Colon (tissue), 2 donors: ENCODE measurements at regions not wholly inside any gene's neighbourhood (a gene's known extent, or its start where the extent isn't known, plus 50 kb on each side); places are given as distances from the start of the nearest gene placed in this dataset.
"Not testable (repeated sequence)": the region's sequence is repeated elsewhere in the genome, so short reads cannot be mapped to it uniquely, and the experiment has no call there.

ENCODE experiments used
- FAIRE-seq: peaks from 2 replicates; lab custom pipeline; 2012; peaks lifted over from hg19 to GRCh38; lab: Jason Lieb, UNC
- donor health status: control.
- donor health status: control.

- FAIRE-seq = no peak
These were observed 372.2 kb downstream of the MRPL39 start for GRCh38 chr21:25234857-25235801.

GRCh38 chr21:25220954-25221353 lies 386.3 kb downstream of the MRPL39 start:
- no peak for FAIRE-seq

DNA sequence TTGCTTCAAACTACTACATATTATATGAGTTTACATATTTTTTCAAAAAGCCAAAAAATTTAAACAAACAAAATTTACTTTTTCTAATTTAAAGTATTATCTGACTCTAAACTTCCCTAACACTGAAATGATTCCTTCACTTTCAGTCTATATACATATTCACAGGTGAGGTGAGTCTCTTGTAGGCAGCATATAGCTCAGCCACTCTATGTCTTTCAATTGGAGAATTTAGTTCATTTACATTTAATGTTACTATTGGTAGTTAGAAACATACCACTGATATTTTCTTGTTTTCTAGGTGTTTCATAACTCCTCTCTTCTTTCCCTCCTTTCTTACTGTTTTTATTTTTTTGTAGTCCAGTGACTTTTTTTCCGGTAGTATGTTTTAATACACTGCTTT lies 387.1 kb downstream of the MRPL39 start:
- FAIRE-seq = no peak

- no peak for FAIRE-seq
These were observed 391.4 kb downstream of the MRPL39 start for GRCh38 chr21:25215698-25216384.

DNA sequence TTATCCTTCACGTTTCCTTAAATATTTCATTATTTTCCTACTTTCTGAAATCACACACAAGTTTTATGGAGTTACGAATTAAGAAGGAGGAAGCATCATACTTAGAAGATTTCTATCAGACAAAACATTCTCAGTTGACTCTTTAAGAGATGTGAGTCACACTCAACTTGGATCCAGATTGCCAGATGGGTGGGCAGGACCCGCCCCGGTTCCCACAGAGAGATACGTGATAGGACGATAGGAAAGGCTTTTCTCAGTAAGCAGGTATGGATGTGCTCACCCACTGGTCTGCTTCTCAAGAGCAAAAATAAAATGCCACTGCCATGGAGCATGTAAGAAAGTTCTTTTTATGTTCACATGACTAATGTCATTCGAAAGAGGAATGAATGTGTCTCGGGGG lies 392.6 kb downstream of the MRPL39 start:
- FAIRE-seq = no peak

DNA sequence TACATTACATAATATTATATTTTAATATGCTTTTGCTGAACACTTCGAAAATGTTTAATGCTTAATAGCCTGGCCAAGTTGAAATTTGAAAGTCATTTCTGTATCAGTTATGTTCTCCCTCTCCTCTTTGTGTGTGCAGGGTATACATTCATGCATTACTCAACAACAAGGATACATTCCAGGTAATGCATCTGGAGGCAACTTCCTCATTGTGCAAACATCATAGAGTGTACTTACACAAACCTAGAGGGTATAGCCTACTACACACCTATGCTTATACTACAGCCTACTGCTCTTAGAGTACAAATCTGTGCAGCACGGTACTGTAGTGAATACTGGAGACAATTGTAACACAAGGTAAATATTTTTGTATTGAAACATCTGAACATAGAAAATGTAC lies 407.3 kb downstream of the MRPL39 start:
- FAIRE-seq = no peak

DNA sequence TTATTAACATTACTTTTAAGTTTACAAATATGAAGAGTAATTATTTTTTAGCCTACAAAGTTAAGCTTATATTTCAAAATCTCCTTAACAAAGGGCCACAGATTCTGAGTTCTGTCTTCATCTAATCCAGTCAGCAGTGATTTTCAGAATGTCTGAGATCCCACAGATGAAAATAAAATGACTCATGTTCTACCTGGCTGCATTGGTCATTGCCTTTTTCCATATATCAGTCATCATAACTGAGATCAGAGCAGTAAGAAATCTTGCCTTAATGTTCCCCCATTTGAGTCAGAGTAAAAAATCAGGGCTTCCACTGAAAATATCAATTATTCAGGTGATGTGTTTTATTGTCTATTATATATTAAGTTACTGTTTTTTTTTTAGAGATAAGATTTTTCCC lies 416.1 kb downstream of the MRPL39 start:
- no peak for FAIRE-seq

DNA sequence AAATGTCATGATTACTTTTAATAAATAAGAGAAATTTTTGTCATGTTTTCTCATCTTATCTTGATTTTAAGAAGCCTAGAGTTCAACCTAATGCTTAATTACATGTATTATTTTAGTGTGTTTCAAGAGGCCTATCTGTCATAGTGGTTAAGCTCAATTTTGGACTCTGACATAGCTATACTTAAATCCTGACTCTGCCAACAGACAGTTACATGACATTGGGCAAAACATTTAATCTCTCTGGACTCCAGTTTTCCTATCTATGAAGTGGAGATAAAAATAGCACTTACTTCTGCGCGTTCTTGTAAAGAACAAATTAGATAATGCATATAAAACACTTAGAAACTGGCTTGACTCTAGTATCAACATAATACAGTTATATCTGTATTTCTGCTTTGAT lies 417.8 kb downstream of the MRPL39 start:
- no peak for FAIRE-seq

GRCh38 chr21:25188677-25189079 lies 418.6 kb downstream of the MRPL39 start:
- FAIRE-seq = no peak

- FAIRE-seq = no peak
These were observed 421.0 kb downstream of the MRPL39 start for GRCh38 chr21:25186273-25186672.

GRCh38 chr21:25183577-25183976 lies 423.7 kb downstream of the MRPL39 start:
- no peak for FAIRE-seq

- not testable (repeated sequence) for FAIRE-seq
These were observed 425.6 kb downstream of the MRPL39 start for GRCh38 chr21:25181690-25182089.

DNA sequence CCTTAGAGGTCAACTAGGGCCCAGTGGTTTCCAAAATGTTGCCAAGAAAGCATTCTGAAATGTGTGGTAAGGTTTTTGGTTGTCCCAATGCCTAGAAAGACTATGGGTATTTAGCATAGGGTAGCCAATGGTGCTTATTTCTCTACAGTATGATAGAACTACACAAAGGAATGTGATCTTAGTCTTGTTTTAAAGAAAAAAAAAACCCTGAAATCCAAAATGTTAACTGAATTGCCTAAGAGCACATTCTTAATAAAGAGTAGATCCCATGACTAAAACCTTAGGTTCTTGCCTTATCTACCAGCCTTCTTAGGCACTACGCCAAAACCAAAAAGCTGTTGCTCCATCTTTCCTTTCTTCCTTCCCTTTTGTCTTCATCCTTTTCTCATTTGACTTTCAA lies 428.2 kb downstream of the MRPL39 start:
- no peak for FAIRE-seq

- FAIRE-seq = no peak
These were observed 430.5 kb downstream of the MRPL39 start for GRCh38 chr21:25176637-25177412.

- no peak for FAIRE-seq
These were observed 431.3 kb downstream of the MRPL39 start for GRCh38 chr21:25175938-25176337.

GRCh38 chr21:25171438-25171837 lies 435.8 kb downstream of the MRPL39 start:
- FAIRE-seq = no peak

GRCh38 chr21:25170681-25171080 lies 436.6 kb downstream of the MRPL39 start:
- FAIRE-seq = no peak

DNA sequence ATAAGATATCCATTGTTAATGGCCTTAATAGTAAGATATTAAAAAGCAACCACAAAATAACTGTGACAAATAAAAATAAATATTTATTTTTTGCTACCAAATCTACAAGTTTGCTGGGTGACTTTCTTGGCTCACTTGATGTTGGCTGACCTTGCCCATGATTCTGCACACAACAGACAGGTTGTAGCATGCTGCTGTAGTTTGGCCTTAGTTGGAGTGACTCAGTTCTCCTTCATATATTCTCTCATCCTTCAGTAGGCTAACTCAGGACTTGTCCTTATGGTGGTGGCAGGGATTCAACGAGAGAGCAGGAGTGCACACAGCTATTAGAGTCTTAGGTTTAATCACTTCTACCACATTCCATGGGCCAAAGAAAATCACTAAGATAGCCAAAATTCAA lies 437.9 kb downstream of the MRPL39 start:
- no peak for FAIRE-seq

DNA sequence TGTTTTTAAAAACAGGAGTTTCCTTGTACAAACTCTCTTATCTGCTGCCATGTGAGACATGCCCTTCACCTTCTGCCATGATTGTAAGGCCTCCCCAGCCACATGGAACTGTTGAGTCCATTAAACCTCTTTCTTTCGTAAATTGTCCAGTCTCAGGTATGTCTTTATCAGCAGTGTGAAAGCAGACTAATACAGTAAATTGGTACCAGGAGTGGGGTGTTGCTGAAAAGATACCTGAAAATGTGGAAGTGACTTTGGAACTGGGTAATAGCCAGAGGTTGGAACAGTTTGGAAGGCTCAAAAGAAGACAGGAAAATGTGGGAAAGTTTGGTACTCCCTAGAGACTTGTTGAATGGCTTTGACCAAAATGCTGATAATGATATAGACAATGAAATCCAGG lies 440.4 kb downstream of the MRPL39 start:
- FAIRE-seq = not testable (repeated sequence)

GRCh38 chr21:25161571-25161970 lies 445.7 kb downstream of the MRPL39 start:
- FAIRE-seq = no peak

DNA sequence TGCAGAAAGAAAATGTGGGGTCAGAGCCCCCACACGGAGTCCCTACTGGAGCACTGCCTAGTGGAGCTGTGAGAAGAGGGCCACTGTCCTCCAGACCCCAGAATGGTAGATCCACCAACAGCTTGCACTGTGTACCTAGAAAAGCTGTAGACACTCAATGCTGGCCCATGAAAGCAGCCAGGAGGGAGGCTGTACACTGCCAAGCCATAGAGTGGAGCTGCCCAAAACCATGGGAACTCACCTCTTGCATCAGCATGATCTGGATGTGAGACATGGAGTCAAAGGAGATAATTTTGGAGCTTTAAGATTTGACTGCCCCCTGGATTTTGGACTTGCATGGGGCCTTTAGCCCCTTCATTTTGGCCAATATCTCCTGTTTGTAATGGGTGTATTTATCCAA lies 452.3 kb downstream of the MRPL39 start:
- FAIRE-seq = not testable (repeated sequence)

GRCh38 chr21:25149022-25149421 lies 458.3 kb downstream of the MRPL39 start:
- no peak for FAIRE-seq

DNA sequence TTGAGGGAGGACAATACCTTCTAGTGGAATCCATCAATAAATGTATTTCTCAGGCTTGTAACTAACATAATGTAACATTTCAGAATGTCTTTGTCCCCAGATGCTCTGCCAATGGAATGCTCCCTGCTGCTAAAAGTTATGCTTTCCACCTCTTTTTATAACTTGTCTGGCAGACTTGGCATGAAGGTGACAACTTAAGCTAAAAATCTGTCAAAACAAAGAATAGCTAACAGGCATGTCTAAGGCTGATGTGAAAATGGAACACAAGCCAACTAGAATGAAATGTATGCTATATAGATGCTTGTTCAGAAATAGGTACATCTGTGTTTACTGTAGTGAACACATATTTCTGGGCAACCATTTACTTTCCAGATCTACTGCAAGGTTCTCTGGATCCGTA lies 467.9 kb downstream of the MRPL39 start:
- FAIRE-seq = no peak
